Caco-2 (cell line): ENCODE measurements at regions not wholly inside any gene's neighbourhood (a gene's known extent, or its start where the extent isn't known, plus 50 kb on each side); places are given as distances from the start of the nearest gene placed in this dataset.

Source experiments
- BruUV-seq: library from RNA; stranded (reverse); fragments of 400-500 nt; replicated peaks from 2 replicates; lab custom pipeline; 2021; lab: Mats Ljungman, UMichigan
- CTCF ChIA-PET: fragments of 300-600 bp; sonication (Branson Sonifier 250); formaldehyde crosslinking; loops from one replicate; lab custom pipeline; 2022; ENCODE audit warnings: antibody characterized with exemption; lab: Charles Lee
- POLR2A ChIA-PET: fragments of 300-600 bp; sonication (Branson Sonifier 250); formaldehyde crosslinking; loops from one replicate; lab custom pipeline; 2022; ENCODE audit warnings: antibody characterized with exemption; lab: Charles Lee
- DNase-seq, 2 experiments: peaks; one replicate each; pipeline versions ENCODE4 v3.0.0 to v3.0.0-alpha.2; 2020 to 2022
- H3K27me3 ChIP-seq: replicated peaks from 2 replicates; pipeline ENCODE4 v1.6.0; 2011; ENCODE audit warnings: low read length; ENCODE audit not compliant: control insufficient read depth, insufficient read depth
- H3K36me3 ChIP-seq: 2 replicates; pipeline ENCODE4 v1.5.1; 2011; ENCODE audit warnings: low read length; ENCODE audit not compliant: control insufficient read depth, insufficient read depth
- H3K4me1 ChIP-seq: fragments of 250-450 bp; sonication (Bioruptor Pico); 2 replicates; pipeline ENCODE4 v1.5.1; 2020; ENCODE audit warnings: mild to moderate bottlenecking
- H3K4me3 ChIP-seq: 2 replicates; pipeline ENCODE4 v1.5.1; 2011; ENCODE audit warnings: low read depth, mild to moderate bottlenecking, control low read depth, low read length
- H3K9me3 ChIP-seq: fragments of 250-450 bp; sonication (Bioruptor Pico); 2 replicates; pipeline ENCODE4 v1.5.1; 2020; ENCODE audit warnings: mild to moderate bottlenecking, moderate library complexity
- H3K27ac Mint-ChIP-seq: one replicate; pipeline ENCODE4 v1.8.0; 2022; ENCODE audit warnings: mixed read lengths; ENCODE audit not compliant: unreplicated experiment
- H3K27me3 Mint-ChIP-seq: one replicate; pipeline ENCODE4 v1.8.0; 2022; ENCODE audit warnings: mixed read lengths; ENCODE audit not compliant: insufficient read depth, unreplicated experiment
- H3K36me3 Mint-ChIP-seq: one replicate; pipeline ENCODE4 v1.8.0; 2022; ENCODE audit warnings: mild to moderate bottlenecking, mixed read lengths; ENCODE audit not compliant: insufficient read depth, unreplicated experiment
- H3K4me1 Mint-ChIP-seq: one replicate; pipeline ENCODE4 v1.8.0; 2022; ENCODE audit warnings: low read depth, mixed read lengths; ENCODE audit not compliant: unreplicated experiment
- H3K4me3 Mint-ChIP-seq: one replicate; pipeline ENCODE4 v1.8.0; 2022; ENCODE audit warnings: mild to moderate bottlenecking, moderate library complexity, mixed read lengths; ENCODE audit not compliant: unreplicated experiment
- H3K9me3 Mint-ChIP-seq: one replicate; pipeline ENCODE4 v1.8.0; 2022; ENCODE audit warnings: mixed read lengths; ENCODE audit not compliant: unreplicated experiment
- intact Hi-C: fragments of 100-400 bp; cut with micrococcal nuclease; formaldehyde crosslinking; loops from one replicate; pipeline ENCODE4 v1.10.0; 2022; ENCODE audit not compliant: unreplicated experiment
- TF ChIP-seq, protein P1 (sequence below), 2 experiments: fragments of 200-600 bp in 1 of 2; IDR thresholded peaks; 1 replicate in 1 of 2; 2 replicates in 1 of 2; pipeline versions ENCODE4 v1.5.1 to v1.8.0; 2011 to 2022; ENCODE audit warnings: antibody characterized with exemption in 1 of 2, control low read depth in 1 of 2, inconsistent platforms in 1 of 2, low read depth in 1 of 2, low read length in 1 of 2, mild to moderate bottlenecking in 1 of 2, moderate library complexity in 1 of 2; ENCODE audit not compliant: insufficient read depth in 1 of 2, severe bottlenecking in 1 of 2, unreplicated experiment in 1 of 2

DNA sequence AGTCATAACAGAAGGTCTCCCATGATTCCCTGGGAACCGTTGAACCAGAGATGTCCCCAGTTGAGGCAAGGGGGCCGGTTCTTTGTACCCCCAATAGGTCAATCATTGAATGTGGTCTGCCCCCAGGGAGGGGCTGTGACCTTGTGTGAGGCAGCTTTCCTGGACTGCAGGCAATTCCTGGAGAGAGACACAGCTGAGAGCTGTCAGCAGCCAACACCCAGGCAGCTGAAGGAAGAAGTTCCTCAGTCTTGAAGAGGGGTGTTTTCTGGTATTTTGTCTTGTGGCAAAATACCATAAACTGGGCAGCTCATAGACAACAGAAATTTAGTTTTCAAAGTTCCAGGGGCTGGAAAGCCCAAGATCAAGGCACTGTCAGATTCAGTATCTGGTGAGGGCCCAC is 185.7 kb upstream of the ATP6AP2 start:
- no peaks in the 10 kb centered on the region for H3K36me3 ChIP-seq
- POLR2A ChIA-PET, result no interaction called here
- H3K36me3 Mint-ChIP-seq, result no peaks in the 10 kb centered on the region
- no peak overlapping the region for H3K27ac Mint-ChIP-seq
- H3K27me3 ChIP-seq, result no peaks in the 10 kb centered on the region
- no peaks in the 10 kb centered on the region for H3K27me3 Mint-ChIP-seq
- no peak for DNase-seq
- no peaks in the 10 kb centered on the region for H3K9me3 ChIP-seq
- no peak overlapping the region for H3K4me3 ChIP-seq
- no TSS peak for BruUV-seq
- H3K4me1 ChIP-seq, result no peaks in the 10 kb centered on the region
- TF ChIP-seq, protein P1, sequence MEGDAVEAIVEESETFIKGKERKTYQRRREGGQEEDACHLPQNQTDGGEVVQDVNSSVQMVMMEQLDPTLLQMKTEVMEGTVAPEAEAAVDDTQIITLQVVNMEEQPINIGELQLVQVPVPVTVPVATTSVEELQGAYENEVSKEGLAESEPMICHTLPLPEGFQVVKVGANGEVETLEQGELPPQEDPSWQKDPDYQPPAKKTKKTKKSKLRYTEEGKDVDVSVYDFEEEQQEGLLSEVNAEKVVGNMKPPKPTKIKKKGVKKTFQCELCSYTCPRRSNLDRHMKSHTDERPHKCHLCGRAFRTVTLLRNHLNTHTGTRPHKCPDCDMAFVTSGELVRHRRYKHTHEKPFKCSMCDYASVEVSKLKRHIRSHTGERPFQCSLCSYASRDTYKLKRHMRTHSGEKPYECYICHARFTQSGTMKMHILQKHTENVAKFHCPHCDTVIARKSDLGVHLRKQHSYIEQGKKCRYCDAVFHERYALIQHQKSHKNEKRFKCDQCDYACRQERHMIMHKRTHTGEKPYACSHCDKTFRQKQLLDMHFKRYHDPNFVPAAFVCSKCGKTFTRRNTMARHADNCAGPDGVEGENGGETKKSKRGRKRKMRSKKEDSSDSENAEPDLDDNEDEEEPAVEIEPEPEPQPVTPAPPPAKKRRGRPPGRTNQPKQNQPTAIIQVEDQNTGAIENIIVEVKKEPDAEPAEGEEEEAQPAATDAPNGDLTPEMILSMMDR (IDR thresholded peaks at IDR 0.05; ENCODE audit: insufficient read depth in 1 of 2, low read depth in 1 of 2, low read length in 1 of 2, severe bottlenecking in 1 of 2, unreplicated experiment in 1 of 2), result no peak
- H3K4me1 Mint-ChIP-seq, result no peaks in the 10 kb centered on the region
- intact Hi-C loops, result no loop called here
- H3K4me3 Mint-ChIP-seq, result no peak overlapping the region
- CTCF ChIA-PET, result no interaction called here
- no peaks in the 10 kb centered on the region for H3K9me3 Mint-ChIP-seq

DNA sequence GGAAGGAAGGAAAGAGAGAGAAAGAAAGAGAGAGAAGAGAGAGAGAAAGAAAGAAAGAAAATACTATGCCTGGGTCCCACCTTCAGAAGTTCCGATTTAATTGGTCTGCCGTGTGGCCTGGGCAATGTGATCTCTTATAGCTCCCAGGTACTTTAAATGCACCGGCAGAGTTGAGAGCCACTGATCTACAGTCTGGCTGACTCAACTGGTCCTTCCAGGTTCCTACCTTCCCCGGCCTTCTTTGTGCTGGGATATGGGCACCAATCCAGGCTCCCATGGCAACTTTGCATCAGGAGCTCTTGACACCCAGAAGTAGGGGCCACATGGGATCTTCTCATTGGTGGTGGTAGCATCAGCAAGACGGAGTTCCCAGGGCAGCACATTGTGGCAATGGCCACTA is 186.5 kb upstream of the ATP6AP2 start:
- no peaks in the 10 kb centered on the region for H3K36me3 ChIP-seq
- H3K4me3 ChIP-seq, result no peak overlapping the region
- TF ChIP-seq, protein P1 (IDR thresholded peaks at IDR 0.05; ENCODE audit: insufficient read depth in 1 of 2, low read depth in 1 of 2, low read length in 1 of 2, severe bottlenecking in 1 of 2, unreplicated experiment in 1 of 2), result no peak
- Mint-ChIP-seq H3K27me3 (no peaks in the 10 kb centered on the region), H3K36me3 (no peaks in the 10 kb centered on the region), H3K27ac (no peak overlapping the region), H3K4me3 (no peak overlapping the region), H3K9me3 (no peaks in the 10 kb centered on the region), H3K4me1 (no peaks in the 10 kb centered on the region)
- CTCF ChIA-PET, result no interaction called here
- BruUV-seq, result no TSS peak
- H3K4me1 ChIP-seq, result no peaks in the 10 kb centered on the region
- no peaks in the 10 kb centered on the region for H3K9me3 ChIP-seq
- no peak for DNase-seq
- POLR2A ChIA-PET, result no interaction called here
- H3K27me3 ChIP-seq, result no peaks in the 10 kb centered on the region
- intact Hi-C loops, result no loop called here

DNA sequence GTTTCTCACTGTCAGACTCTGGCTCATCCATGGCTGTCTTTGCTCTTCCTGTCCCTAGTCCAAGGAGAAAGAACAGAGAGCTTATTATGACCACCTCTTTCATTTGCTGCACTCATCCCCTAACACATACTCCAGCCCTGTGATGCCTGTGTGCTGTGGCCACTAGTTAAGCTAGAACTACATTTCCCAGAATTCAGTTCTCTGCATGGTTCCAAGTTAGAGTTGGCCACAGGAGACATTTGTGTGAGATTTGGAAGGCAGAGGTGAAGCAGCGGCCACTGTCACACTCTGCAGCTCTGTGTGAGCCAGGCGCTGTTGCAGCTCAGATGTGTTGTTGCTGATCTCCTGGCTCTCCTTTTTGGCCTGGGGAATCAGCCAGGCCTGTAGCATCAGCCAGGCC is 188.2 kb upstream of the ATP6AP2 start:
- no TSS peak for BruUV-seq
- Histone ChIP-seq H3K4me1 (no peaks in the 10 kb centered on the region), H3K9me3 (no peaks in the 10 kb centered on the region), H3K27me3 (no peaks in the 10 kb centered on the region), H3K36me3 (no peaks in the 10 kb centered on the region), H3K4me3 (no peak overlapping the region)
- no peaks in the 10 kb centered on the region for H3K36me3 Mint-ChIP-seq
- no peak overlapping the region for H3K27ac Mint-ChIP-seq
- CTCF ChIA-PET, result no interaction called here
- H3K4me3 Mint-ChIP-seq, result no peak overlapping the region
- H3K27me3 Mint-ChIP-seq, result no peaks in the 10 kb centered on the region
- no peak for DNase-seq
- TF ChIP-seq, protein P1 (IDR thresholded peaks at IDR 0.05; ENCODE audit: insufficient read depth in 1 of 2, low read depth in 1 of 2, low read length in 1 of 2, severe bottlenecking in 1 of 2, unreplicated experiment in 1 of 2), result no peak
- POLR2A ChIA-PET, result no interaction called here
- intact Hi-C loops, result no loop called here
- no peaks in the 10 kb centered on the region for H3K9me3 Mint-ChIP-seq
- H3K4me1 Mint-ChIP-seq, result no peaks in the 10 kb centered on the region
